ENCODE measurements at regions not wholly inside any gene's neighbourhood (a gene's known extent, or its start where the extent isn't known, plus 50 kb on each side); places are given as distances from the start of the nearest gene placed in this dataset.

GRCh38 chr6:25083784-25084507 is 148.2 kb upstream of the RIPOR2 start:
- Histone ChIP-seq H3K27me3 (replicated peaks in 1 of 2; ENCODE audit: control insufficient read depth in 2 of 2, insufficient read depth in 2 of 2, low read length in 1 of 2) (no peaks in the 10 kb centered on the region), H3K36me3 (ENCODE audit: control insufficient read depth in 2 of 2, insufficient read depth in 2 of 2, low read length in 1 of 2) (peaks cover 0 to 5% of the 10 kb centered on the region in 2 experiments; a peak in 1 of 4 replicates), H3K4me3 (no peak overlapping the region), H3K79me2 (ENCODE audit: control insufficient read depth, insufficient read depth, low read length) (no peaks in the 10 kb centered on the region), H4K20me1 (ENCODE audit: control insufficient read depth, insufficient read depth) (no peaks in the 10 kb centered on the region), H2AFZ (ENCODE audit: control insufficient read depth, low read depth, low read length) (no peak overlapping the region), H3K4me2 (ENCODE audit: control insufficient read depth, insufficient read depth) (no peak overlapping the region), H3K9ac (ENCODE audit: control insufficient read depth, insufficient read depth, low read length) (no peak overlapping the region), H3K9me3 (replicated peaks; ENCODE audit: control insufficient read depth, insufficient read depth, low read length) (no peaks in the 10 kb centered on the region), H3K27ac (ENCODE audit: control insufficient read depth, insufficient read depth) (no peak overlapping the region), H3K4me1 (ENCODE audit: control insufficient read depth, insufficient read depth, low read length) (no peaks in the 10 kb centered on the region; the same call in 1 of the 2 replicates)
- ATAC-seq (no peak), DNase-seq (ENCODE audit: low read depth, low spot score) (no peak), FAIRE-seq (no peak)
- in situ Hi-C loops (cut with MboI) (no loop called here), intact Hi-C loops (cut with micrococcal nuclease; ENCODE audit: unreplicated experiment) (no loop called here)
- BruUV-seq (replicated peaks), result no TSS peak
- ChIA-PET CTCF (interaction anchor here (1.0 to 1.8 kb wide), 3 partner anchors 13 to 93 kb away, joined by 3 to 5 read pairs (median 4); no protein-coding TSS in a partner anchor), RAD21 (ENCODE audit: unreplicated experiment) (no interaction called here), SMC1A (ENCODE audit: uncharacterized antibody, unreplicated experiment) (interaction anchor here (0.6 to 1.6 kb wide), 5 partner anchors 11 to 66 kb away, joined by 3 to 4 read pairs (median 3); no protein-coding TSS in a partner anchor), POLR2A (no interaction called here)
- 87% methylated on average over 15 of the region's 15 CpGs for WGBS (ENCODE audit: insufficient coverage, insufficient replicate concordance, low lambda C conversion rate, missing lambda C conversion rate)
- no peak for TF ChIP-seq ZBED1 (IDR thresholded peaks at IDR 0.05; ENCODE audit: borderline replicate concordance)
- TF ChIP-seq E2F8 (IDR thresholded peaks at IDR 0.05; ENCODE audit: low read depth, partially characterized antibody), result no peak
- TF ChIP-seq BMI1 (IDR thresholded peaks at IDR 0.05; ENCODE audit: borderline replicate concordance), result no peak
- TF ChIP-seq SP1 (IDR thresholded peaks at IDR 0.05; ENCODE audit: low read depth, low read length), result no peak
- TF ChIP-seq RCOR1 (conservative IDR thresholded peaks at IDR 0.05; ENCODE audit: low read depth, low read length), result no peak
- TF ChIP-seq RELB (IDR thresholded peaks at IDR 0.05; ENCODE audit: low read depth), result no peak
- TF ChIP-seq HSF1 (IDR thresholded peaks at IDR 0.05; ENCODE audit: low read depth, low read length), result no peak
- TF ChIP-seq CHD4 (IDR thresholded peaks at IDR 0.05), result no peak
- TF ChIP-seq POU2F2 (IDR thresholded peaks at IDR 0.05; ENCODE audit: borderline replicate concordance, low read depth, low read length), result no peak
- no peak for TF ChIP-seq RFX5 (IDR thresholded peaks at IDR 0.05; ENCODE audit: low read depth, low read length)
- no peak for TF ChIP-seq DPF2 (IDR thresholded peaks at IDR 0.05)
- no peak for TF ChIP-seq ZBTB11 (CRISPR knock-in tag; IDR thresholded peaks at IDR 0.05)
- no peak for TF ChIP-seq SMARCA5 (IDR thresholded peaks at IDR 0.05)
- no peak for TF ChIP-seq RAD21 (IDR thresholded peaks at IDR 0.05; ENCODE audit: insufficient read depth, low read depth, low read length)
- no peak for TF ChIP-seq HDGF (IDR thresholded peaks at IDR 0.05)
- no peak for TF ChIP-seq BHLHE40 (IDR thresholded peaks at IDR 0.05; ENCODE audit: borderline replicate concordance in 1 of 2, low read depth in 2 of 2, low read length in 1 of 2)

Data from GM12878 (cell line).